HEK293 (cell line): ENCODE measurements at regions not wholly inside any gene's neighbourhood (a gene's known extent, or its start where the extent isn't known, plus 50 kb on each side); places are given as distances from the start of the nearest gene placed in this dataset.

Experiments
- CTCF ChIA-PET: fragments of 350-600 bp; formaldehyde crosslinking; extraction: SDS; loops from one replicate; lab custom pipeline; 2021; ENCODE audit warnings: antibody characterized with exemption; lab: Yijun Ruan, JAX
- POLR2A ChIA-PET: fragments of 300-600 bp; formaldehyde crosslinking; extraction: SDS; loops from one replicate; lab custom pipeline; 2020; ENCODE audit warnings: antibody characterized with exemption, inconsistent platforms; lab: Yijun Ruan, JAX
- H3K27ac ChIP-seq: fragments of 200-500 bp; sonication (Bioruptor generic); 2 replicates; pipeline ENCODE4 v1.5.1; 2014; ENCODE audit warnings: low read depth, low read length, control low read depth, inconsistent platforms; ENCODE audit errors: extremely low read depth
- H3K36me3 ChIP-seq, 2 experiments: fragments of 200-500 bp in 1 of 2; sonication (Bioruptor generic) in 1 of 2; 1 replicate in 1 of 2; 2 replicates in 1 of 2; pipeline ENCODE4 v1.5.1; 2014 to 2017; ENCODE audit warnings: inconsistent platforms in 2 of 2, low read length in 2 of 2; ENCODE audit not compliant: control insufficient read depth in 2 of 2, insufficient read depth in 1 of 2
- H3K4me1 ChIP-seq: fragments of 200-500 bp; sonication (Bioruptor generic); 2 replicates; pipeline ENCODE4 v1.5.1; 2014; ENCODE audit warnings: mild to moderate bottlenecking, low read length, inconsistent platforms; ENCODE audit not compliant: control insufficient read depth, insufficient read depth
- H3K4me3 ChIP-seq: 2 replicates; pipeline ENCODE4 v1.5.1; 2011; ENCODE audit warnings: low read depth, mild to moderate bottlenecking, control low read depth, low read length, moderate library complexity
- H3K9me3 ChIP-seq: fragments of 200-500 bp; sonication (Bioruptor generic); 2 replicates; pipeline ENCODE4 v1.5.1; 2014; ENCODE audit warnings: low read depth, low read length, inconsistent platforms; ENCODE audit not compliant: control insufficient read depth, insufficient read depth
- EGR2 ChIP-seq: fragments of 450-650 bp; formaldehyde crosslinking; IDR thresholded peaks from 2 replicates; pipeline ENCODE4 v1.5.1; 2016; ENCODE audit warnings: low read depth, missing biosample characterization, missing genetic modification characterization
- OSR2 ChIP-seq: fragments of 450-650 bp; formaldehyde crosslinking; IDR thresholded peaks from 2 replicates; pipeline ENCODE4 v1.5.1; 2016; ENCODE audit warnings: missing biosample characterization, missing genetic modification characterization
- PRDM10 ChIP-seq: fragments of 450-650 bp; formaldehyde crosslinking; IDR thresholded peaks from 2 replicates; pipeline ENCODE4 v1.5.1; 2016; ENCODE audit warnings: missing biosample characterization, missing genetic modification characterization
- SETDB1 ChIP-seq: IDR thresholded peaks from one replicate; pipeline ENCODE4 v1.6.1; 2017; ENCODE audit warnings: mild to moderate bottlenecking, low read length, moderate library complexity, mixed read lengths; ENCODE audit not compliant: insufficient read length
- ZFP3 ChIP-seq: fragments of 450-650 bp; formaldehyde crosslinking; IDR thresholded peaks from 2 replicates; pipeline ENCODE4 v1.5.1; 2016; ENCODE audit warnings: low read depth, missing biosample characterization, missing genetic modification characterization
- ZNF138 ChIP-seq: fragments of 450-650 bp; formaldehyde crosslinking; IDR thresholded peaks from 2 replicates; pipeline ENCODE4 v1.5.1; 2016; ENCODE audit warnings: missing biosample characterization, missing genetic modification characterization, borderline replicate concordance
- ZNF157 ChIP-seq: fragments of 450-650 bp; formaldehyde crosslinking; IDR thresholded peaks from 2 replicates; pipeline ENCODE4 v1.5.1; 2016; ENCODE audit warnings: missing biosample characterization, missing genetic modification characterization
- ZNF175 ChIP-seq: fragments of 450-650 bp; formaldehyde crosslinking; IDR thresholded peaks from 2 replicates; pipeline ENCODE4 v1.5.1; 2016; ENCODE audit warnings: missing biosample characterization, missing genetic modification characterization
- ZNF239 ChIP-seq: fragments of 450-650 bp; formaldehyde crosslinking; IDR thresholded peaks from 2 replicates; pipeline ENCODE4 v1.5.1; 2016; ENCODE audit warnings: missing biosample characterization, missing genetic modification characterization
- ZNF266 ChIP-seq: fragments of 450-650 bp; formaldehyde crosslinking; IDR thresholded peaks from 2 replicates; pipeline ENCODE4 v1.5.1; 2016; ENCODE audit warnings: missing biosample characterization, missing genetic modification characterization, low read depth
- ZNF391 ChIP-seq: fragments of 450-650 bp; formaldehyde crosslinking; IDR thresholded peaks from 2 replicates; pipeline ENCODE4 v1.5.1; 2016; ENCODE audit warnings: low read depth, missing biosample characterization, missing genetic modification characterization, borderline replicate concordance
- ZNF510 ChIP-seq: fragments of 450-650 bp; formaldehyde crosslinking; IDR thresholded peaks from 2 replicates; pipeline ENCODE4 v1.5.1; 2018; ENCODE audit warnings: mild to moderate bottlenecking, missing genetic modification characterization, missing biosample characterization; ENCODE audit not compliant: insufficient replicate concordance
- ZNF513 ChIP-seq: fragments of 450-650 bp; IDR thresholded peaks from 2 replicates; pipeline ENCODE4 v1.5.1; 2018; ENCODE audit warnings: missing biosample characterization, missing genetic modification characterization
- ZNF521 ChIP-seq: fragments of 450-650 bp; formaldehyde crosslinking; IDR thresholded peaks from 2 replicates; pipeline ENCODE4 v1.5.1; 2017; ENCODE audit warnings: missing biosample characterization, mild to moderate bottlenecking, missing genetic modification characterization
- ZNF530 ChIP-seq: fragments of 450-650 bp; formaldehyde crosslinking; IDR thresholded peaks from 2 replicates; pipeline ENCODE4 v1.5.1; 2016; ENCODE audit warnings: low read depth, missing biosample characterization, missing genetic modification characterization
- ZNF596 ChIP-seq: fragments of 450-650 bp; IDR thresholded peaks from 2 replicates; pipeline ENCODE4 v1.5.0; 2018; ENCODE audit warnings: missing biosample characterization, mild to moderate bottlenecking, missing genetic modification characterization, moderate library complexity
- ZNF658 ChIP-seq: fragments of 450-650 bp; formaldehyde crosslinking; IDR thresholded peaks from 2 replicates; pipeline ENCODE4; 2016; ENCODE audit warnings: missing biosample characterization, missing genetic modification characterization
- ZNF670 ChIP-seq: fragments of 450-650 bp; formaldehyde crosslinking; IDR thresholded peaks from 2 replicates; pipeline ENCODE4 v1.5.1; 2016; ENCODE audit warnings: missing biosample characterization, missing genetic modification characterization, low read depth
- ZNF768 ChIP-seq: fragments of 450-650 bp; formaldehyde crosslinking; IDR thresholded peaks from 2 replicates; pipeline ENCODE4 v1.5.1; 2018; ENCODE audit warnings: missing biosample characterization, mild to moderate bottlenecking, missing genetic modification characterization
- TF ChIP-seq, protein P1 (sequence below): fragments of 450-650 bp; formaldehyde crosslinking; IDR thresholded peaks from 2 replicates; pipeline ENCODE4 v1.5.1; 2017; ENCODE audit warnings: missing biosample characterization, missing genetic modification characterization
- TF ChIP-seq, protein P2 (sequence below): fragments of 450-650 bp; formaldehyde crosslinking; IDR thresholded peaks from 2 replicates; pipeline ENCODE4 v1.5.1; 2016; ENCODE audit warnings: missing biosample characterization, missing genetic modification characterization

- no peaks in the 10 kb centered on the region for H3K4me1 ChIP-seq
- H3K36me3 ChIP-seq = no peaks in the 10 kb centered on the region
- no peak overlapping the region for H3K4me3 ChIP-seq
Measured at GRCh38 chr2:79259959-79260358, 100.4 kb upstream of the REG3A start.

DNA sequence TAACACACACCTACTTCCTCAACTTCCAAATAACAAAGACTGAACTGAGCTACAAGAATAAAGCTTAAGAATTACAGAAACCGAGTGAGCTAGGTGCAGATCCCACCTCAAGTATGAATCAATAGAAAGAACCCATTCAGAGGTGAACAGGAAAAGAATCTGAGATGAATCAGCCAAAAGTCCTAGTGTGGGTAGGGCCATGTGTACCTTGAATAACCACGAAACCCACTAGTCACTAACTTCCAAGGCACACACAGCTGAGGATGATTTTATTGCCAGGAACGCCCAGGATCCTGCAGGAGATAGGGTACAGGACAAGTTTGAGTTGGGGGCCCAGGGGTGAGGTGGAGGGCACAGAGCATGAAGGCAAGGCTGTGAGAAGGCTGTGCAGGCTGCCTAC is 99.7 kb upstream of the REG3A start:
- no peak overlapping the region for H3K4me3 ChIP-seq
- no peaks in the 10 kb centered on the region for H3K4me1 ChIP-seq
- no peaks in the 10 kb centered on the region for H3K36me3 ChIP-seq
- TF ChIP-seq ZNF510 (no peak), ZNF596 (tag by site-specific recombination) (no peak), OSR2 (no peak), ZFP3 (tag by site-specific recombination) (no peak), ZNF391 (tag by site-specific recombination) (no peak), ZNF768 (tag by site-specific recombination) (no peak), PRDM10 (tag by site-specific recombination) (no peak), ZNF138 (no peak), ZNF521 (no peak), ZNF513 (tag by site-specific recombination) (no peak), ZNF530 (tag by site-specific recombination) (no peak), ZNF157 (tag by site-specific recombination) (no peak), SETDB1 (no peak), ZNF266 (tag by site-specific recombination) (no peak), ZNF670 (no peak), ZNF239 (tag by site-specific recombination) (no peak), ZNF658 (tag by site-specific recombination) (no peak), EGR2 (tag by site-specific recombination) (no peak)
- TF ChIP-seq, protein P1, sequence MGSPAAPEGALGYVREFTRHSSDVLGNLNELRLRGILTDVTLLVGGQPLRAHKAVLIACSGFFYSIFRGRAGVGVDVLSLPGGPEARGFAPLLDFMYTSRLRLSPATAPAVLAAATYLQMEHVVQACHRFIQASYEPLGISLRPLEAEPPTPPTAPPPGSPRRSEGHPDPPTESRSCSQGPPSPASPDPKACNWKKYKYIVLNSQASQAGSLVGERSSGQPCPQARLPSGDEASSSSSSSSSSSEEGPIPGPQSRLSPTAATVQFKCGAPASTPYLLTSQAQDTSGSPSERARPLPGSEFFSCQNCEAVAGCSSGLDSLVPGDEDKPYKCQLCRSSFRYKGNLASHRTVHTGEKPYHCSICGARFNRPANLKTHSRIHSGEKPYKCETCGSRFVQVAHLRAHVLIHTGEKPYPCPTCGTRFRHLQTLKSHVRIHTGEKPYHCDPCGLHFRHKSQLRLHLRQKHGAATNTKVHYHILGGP = no peak
- POLR2A ChIA-PET = interaction anchor here (0.7 kb wide), 1 partner anchor 661 kb away, joined by 3 read pairs; no protein-coding TSS in a partner anchor
- H3K27ac ChIP-seq = no peak overlapping the region
- CTCF ChIA-PET = no interaction called here
- no peaks in the 10 kb centered on the region for H3K9me3 ChIP-seq

More at GRCh38 chr2:79259959-79260358, 100.4 kb upstream of the REG3A start:
- POLR2A ChIA-PET = no interaction called here
- Histone ChIP-seq H3K27ac (no peak overlapping the region), H3K9me3 (no peaks in the 10 kb centered on the region)
- no peak for TF ChIP-seq ZNF175 (tag by site-specific recombination)
- TF ChIP-seq, protein P2, sequence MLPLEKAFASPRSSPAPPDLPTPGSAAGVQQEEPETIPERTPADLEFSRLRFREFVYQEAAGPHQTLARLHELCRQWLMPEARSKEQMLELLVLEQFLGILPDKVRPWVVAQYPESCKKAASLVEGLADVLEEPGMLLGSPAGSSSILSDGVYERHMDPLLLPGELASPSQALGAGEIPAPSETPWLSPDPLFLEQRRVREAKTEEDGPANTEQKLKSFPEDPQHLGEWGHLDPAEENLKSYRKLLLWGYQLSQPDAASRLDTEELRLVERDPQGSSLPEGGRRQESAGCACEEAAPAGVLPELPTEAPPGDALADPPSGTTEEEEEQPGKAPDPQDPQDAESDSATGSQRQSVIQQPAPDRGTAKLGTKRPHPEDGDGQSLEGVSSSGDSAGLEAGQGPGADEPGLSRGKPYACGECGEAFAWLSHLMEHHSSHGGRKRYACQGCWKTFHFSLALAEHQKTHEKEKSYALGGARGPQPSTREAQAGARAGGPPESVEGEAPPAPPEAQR (tag by site-specific recombination) = no peak
- CTCF ChIA-PET = no interaction called here
